ENCODE measurements at regions not wholly inside any gene's neighbourhood (a gene's known extent, or its start where the extent isn't known, plus 50 kb on each side); places are given as distances from the start of the nearest gene placed in this dataset.

- no peak overlapping the region for H3K56ac ChIP-seq (replicated peaks; ENCODE audit: insufficient read length, low read depth, low read length)
- 85% methylated on average over 4 of the region's 4 CpGs; no CpG with 5 or more reads in 1 of the 2 experiments for WGBS, 2 experiments (ENCODE audit: extremely low coverage in 1 of 2, insufficient coverage in 1 of 2, insufficient read length in 1 of 2, insufficient replicate concordance in 2 of 2, low coverage in 1 of 2, low lambda C conversion rate in 2 of 2, missing lambda C conversion rate in 1 of 2)
- no peaks in the 10 kb centered on the region; the same call in 1 of the 2 replicates for H3K79me1 ChIP-seq (ENCODE audit: low read depth, low read length)
- no peak overlapping the region for H3K23ac ChIP-seq (ENCODE audit: insufficient read length)
- H3K14ac ChIP-seq (ENCODE audit: insufficient read length), result no peak overlapping the region
- H3K4ac ChIP-seq (replicated peaks; ENCODE audit: insufficient read length, low read depth, low read length), result no peak overlapping the region
- no peaks in the 10 kb centered on the region; the same call in 1 of the 2 replicates for H3K23me2 ChIP-seq (ENCODE audit: low read depth, low read length)
- H3K36me3 ChIP-seq (ENCODE audit: control insufficient read depth in 2 of 4, insufficient read depth in 4 of 4, low read length in 3 of 4), result peaks cover 0 to 3% (median 1%) of the 10 kb centered on the region in 4 experiments; a peak in 1 of 8 replicates
- H4K20me1 ChIP-seq (replicated peaks in 1 of 2; ENCODE audit: control insufficient read depth in 1 of 2, insufficient read depth in 2 of 2, low read length in 2 of 2), result no peaks in the 10 kb centered on the region
- H2BK15ac ChIP-seq (ENCODE audit: low read length), result no peak overlapping the region
- no peaks in the 10 kb centered on the region; a peak in 1 of 7 replicates for H3K27me3 ChIP-seq (replicated peaks in 1 of 4; ENCODE audit: control insufficient read depth in 3 of 4, extremely low read depth in 1 of 4, insufficient read depth in 3 of 4, low read length in 3 of 4)
- FAIRE-seq (no peak), DNase-seq (ENCODE audit: low read depth in 1 of 2, low spot score in 2 of 2) (no peak)
- POLR2A ChIA-PET (ENCODE audit: partially characterized antibody), result no interaction called here
- no peak overlapping the region for H2BK120ac ChIP-seq (replicated peaks; ENCODE audit: low read depth, low read length)
- no peak overlapping the region for H2BK12ac ChIP-seq (ENCODE audit: low read depth, low read length)
- H2BK20ac ChIP-seq (ENCODE audit: low read length), result no peak overlapping the region
- no peaks in the 10 kb centered on the region for H3K4me1 ChIP-seq (replicated peaks in 1 of 4; ENCODE audit: control insufficient read depth in 3 of 4, insufficient read depth in 4 of 4, low read length in 3 of 4)
- no peak overlapping the region for H4K5ac ChIP-seq (ENCODE audit: insufficient read length, low read depth, low read length)
- H3K18ac ChIP-seq (ENCODE audit: extremely low read depth, low read length), result no peak overlapping the region
- H2BK5ac ChIP-seq (ENCODE audit: low read depth, low read length), result no peak overlapping the region
- H2AFZ ChIP-seq (ENCODE audit: low read length), result no peak overlapping the region
- 0 out of 4 replicates have a peak, but pooled peaks cover 0 to 5% of the 10 kb centered on the region in 2 experiments for H3K79me2 ChIP-seq (ENCODE audit: control insufficient read depth in 1 of 2, insufficient read depth in 2 of 2, low read length in 2 of 2)
- H3K4me2 ChIP-seq (ENCODE audit: insufficient read depth in 1 of 2, low read depth in 2 of 2, low read length in 2 of 2), result no peak overlapping the region
- H2AK5ac ChIP-seq (ENCODE audit: low read depth, low read length), result no peak overlapping the region
- no peak overlapping the region for H3K4me3 ChIP-seq (ENCODE audit: extremely low read depth in 1 of 4, insufficient read depth in 2 of 4, low read depth in 3 of 4, low read length in 4 of 4)
- no peak overlapping the region for H4K91ac ChIP-seq (replicated peaks; ENCODE audit: insufficient read length, low read length)
- no peak overlapping the region for H3K9ac ChIP-seq (replicated peaks in 1 of 4; ENCODE audit: extremely low read depth in 1 of 4, low read depth in 3 of 4, low read length in 3 of 4)
- no peaks in the 10 kb centered on the region for H3K9me3 ChIP-seq (ENCODE audit: insufficient read depth in 2 of 2, low read depth in 1 of 2, low read length in 1 of 2)
- H4K8ac ChIP-seq (ENCODE audit: extremely low read depth, insufficient read depth, low read length), result no peak overlapping the region
- CTCF ChIA-PET (ENCODE audit: partially characterized antibody), result interaction anchor here (0.7 kb wide), 1 partner anchor 100 kb away, joined by 3 read pairs; no protein-coding TSS in a partner anchor
- no peak overlapping the region for H3K27ac ChIP-seq (ENCODE audit: low read depth, low read length)
- no peak for TF ChIP-seq ZNF274 (IDR thresholded peaks at IDR 0.05; ENCODE audit: borderline replicate concordance, extremely low read depth, low read length)
- TF ChIP-seq SAP30 (IDR thresholded peaks at IDR 0.05; ENCODE audit: insufficient read depth, insufficient replicate concordance, low read length), result no peak
- no peak for TF ChIP-seq HDAC6 (IDR thresholded peaks at IDR 0.05; ENCODE audit: low read depth, low read length)
- TF ChIP-seq MAX (IDR thresholded peaks at IDR 0.05), result no peak
Observed at GRCh38 chr7:149562602-149563001, 65.0 kb upstream of the ZNF746 start.

All from H1 (cell line).